Hepatocyte (in vitro differentiated cells): ENCODE measurements at regions not wholly inside any gene's neighbourhood (a gene's known extent, or its start where the extent isn't known, plus 50 kb on each side); places are given as distances from the start of the nearest gene placed in this dataset.

ENCODE experiments used
- EZH2 ChIP-seq: fragments of 200-600 bp; sonication (generic); IDR thresholded peaks from 2 replicates; pipeline ENCODE4 v1.6.1; 2016; ENCODE audit warnings: antibody characterized with exemption, mild to moderate bottlenecking, borderline replicate concordance
- EZH2phosphoT487 ChIP-seq: fragments of 200-600 bp; sonication (generic); IDR thresholded peaks from one replicate; pipeline ENCODE4 v1.6.1; 2018; ENCODE audit warnings: antibody characterized with exemption, mild to moderate bottlenecking, low read depth, moderate library complexity; ENCODE audit not compliant: unreplicated experiment, severe bottlenecking
- TF ChIP-seq, protein P1 (sequence below): fragments of 200-600 bp; sonication (generic); IDR thresholded peaks from 2 replicates; pipeline ENCODE4 v1.5.1; 2016; ENCODE audit warnings: antibody characterized with exemption, mild to moderate bottlenecking; ENCODE audit not compliant: poor library complexity

DNA sequence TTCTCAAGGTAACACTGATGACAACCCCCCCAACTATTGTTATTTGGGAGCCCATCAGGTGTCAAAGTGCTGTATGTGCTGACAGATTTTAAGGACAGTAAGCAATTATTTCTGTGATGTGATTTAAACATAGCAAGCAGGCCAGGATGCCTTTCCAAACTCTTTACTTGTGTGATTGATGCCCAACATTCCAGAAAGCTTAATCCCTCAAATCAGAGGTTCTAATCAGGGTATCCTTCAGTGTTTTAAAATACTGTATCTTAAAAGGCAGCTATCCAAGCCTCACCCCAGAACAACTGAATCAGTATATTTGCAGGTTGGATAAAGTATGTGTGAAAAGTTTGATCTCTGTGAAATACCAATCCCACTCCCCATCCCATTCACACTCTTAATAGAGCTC is 119.7 kb downstream of the GASK1B start:
- TF ChIP-seq, protein P1, sequence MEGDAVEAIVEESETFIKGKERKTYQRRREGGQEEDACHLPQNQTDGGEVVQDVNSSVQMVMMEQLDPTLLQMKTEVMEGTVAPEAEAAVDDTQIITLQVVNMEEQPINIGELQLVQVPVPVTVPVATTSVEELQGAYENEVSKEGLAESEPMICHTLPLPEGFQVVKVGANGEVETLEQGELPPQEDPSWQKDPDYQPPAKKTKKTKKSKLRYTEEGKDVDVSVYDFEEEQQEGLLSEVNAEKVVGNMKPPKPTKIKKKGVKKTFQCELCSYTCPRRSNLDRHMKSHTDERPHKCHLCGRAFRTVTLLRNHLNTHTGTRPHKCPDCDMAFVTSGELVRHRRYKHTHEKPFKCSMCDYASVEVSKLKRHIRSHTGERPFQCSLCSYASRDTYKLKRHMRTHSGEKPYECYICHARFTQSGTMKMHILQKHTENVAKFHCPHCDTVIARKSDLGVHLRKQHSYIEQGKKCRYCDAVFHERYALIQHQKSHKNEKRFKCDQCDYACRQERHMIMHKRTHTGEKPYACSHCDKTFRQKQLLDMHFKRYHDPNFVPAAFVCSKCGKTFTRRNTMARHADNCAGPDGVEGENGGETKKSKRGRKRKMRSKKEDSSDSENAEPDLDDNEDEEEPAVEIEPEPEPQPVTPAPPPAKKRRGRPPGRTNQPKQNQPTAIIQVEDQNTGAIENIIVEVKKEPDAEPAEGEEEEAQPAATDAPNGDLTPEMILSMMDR: no peak
- TF ChIP-seq EZH2phosphoT487: no peak
- no peak for TF ChIP-seq EZH2
